Transverse colon (tissue), 4 donors: ENCODE measurements at regions not wholly inside any gene's neighbourhood (a gene's known extent, or its start where the extent isn't known, plus 50 kb on each side); places are given as distances from the start of the nearest gene placed in this dataset.

Source experiments
- DNase-seq: peaks from one replicate; pipeline ENCODE4 v3.0.0-alpha.2; 2019
- H3K27ac ChIP-seq, 4 donors: fragments of 200-600 bp; sonication (generic); 2 replicates each; pipeline ENCODE4 v1.5.1; 2016 to 2018; ENCODE audit warnings: inconsistent platforms in 4 of 4
- H3K27me3 ChIP-seq: fragments of 200-600 bp; sonication (generic); 2 replicates; pipeline ENCODE4 v1.5.1; 2017; ENCODE audit warnings: inconsistent platforms
- H3K36me3 ChIP-seq, 4 donors: fragments of 200-600 bp; sonication (generic); 2 replicates each; pipeline ENCODE4 v1.5.1; 2017 to 2019; ENCODE audit warnings: inconsistent platforms in 4 of 4
- H3K4me1 ChIP-seq, 4 donors: fragments of 200-600 bp; sonication (generic); 2 replicates each; pipeline ENCODE4 v1.5.1; 2017 to 2020; ENCODE audit warnings: inconsistent platforms in 4 of 4
- H3K4me3 ChIP-seq, 4 donors: fragments of 200-600 bp; sonication (generic); 1 replicate in 1 of 4; 2 replicates in 3 of 4; pipeline versions ENCODE4 v1.5.1 to v1.6.1; 2017 to 2019; ENCODE audit warnings: inconsistent platforms in 4 of 4
- H3K9me3 ChIP-seq, 2 donors: fragments of 200-600 bp; sonication (generic); 2 replicates each; pipeline ENCODE4 v1.5.1; 2017 to 2019; ENCODE audit warnings: inconsistent platforms in 2 of 2
- CTCF ChIP-seq, 5 experiments: fragments of 200-600 bp in 3 of 5; fragments of 450-650 bp in 2 of 5; sonication (generic) in 3 of 5; IDR thresholded peaks; 1 replicate in 2 of 5; 2 replicates in 3 of 5; pipeline ENCODE4 v1.5.1; 2016 to 2017; ENCODE audit warnings: antibody characterized with exemption in 5 of 5, inconsistent platforms in 3 of 5, mild to moderate bottlenecking in 2 of 5, moderate library complexity in 1 of 5
- EP300 ChIP-seq: sonication (generic); formaldehyde crosslinking; IDR thresholded peaks from one replicate; pipeline ENCODE4 v1.6.1; 2017; ENCODE audit warnings: antibody characterized with exemption, low read depth
- POLR2A ChIP-seq: fragments of 450-650 bp; IDR thresholded peaks from one replicate; pipeline ENCODE4 v1.6.1; 2016; ENCODE audit warnings: antibody characterized with exemption, mild to moderate bottlenecking, moderate library complexity
- POLR2AphosphoS5 ChIP-seq, 3 donors: sonication (generic); formaldehyde crosslinking; IDR thresholded peaks; one replicate each; pipeline ENCODE4 v1.6.1; 2016; ENCODE audit warnings: antibody characterized with exemption in 3 of 3
- WGBS, 2 donors: methylation state at CpG; one replicate each; pipeline ENCODE4 v1.1.5; 2018; ENCODE audit warnings: low coverage in 1 of 2; 5-methylcytosine and 5-hydroxymethylcytosine counted together
- in situ Hi-C, 4 donors: fragments of 200-750 bp; cut with MboI; loops; one replicate each; pipeline versions ENCODE4 v1.15.0 to v1.15.1; 2017; ENCODE audit warnings: low sequenced_read_pairs in 3 of 4, low pct_ligation_motif_present in 1 of 4, low pct_unique_long_range_greater_than_20kb in 1 of 4
- intact Hi-C: fragments of 100-400 bp; cut with DNase I; formaldehyde crosslinking; loops from one replicate; pipeline ENCODE4 v1.15.1; 2023; ENCODE audit warnings: low total_unique reads

GRCh38 chr6:3644739-3645012 lies 106.8 kb downstream of the PXDC1 start:
- 73 to 84% methylated on average over 6 of the region's 6 CpGs for WGBS, 2 donors
- TF ChIP-seq CTCF (IDR thresholded peaks at IDR 0.05) (no peak), POLR2AphosphoS5 (IDR thresholded peaks at IDR 0.05) (no peak), POLR2A (no peak), EP300 (no peak)
- H3K4me1 ChIP-seq, result no peaks in the 10 kb centered on the region
- no peak overlapping the region for H3K27ac ChIP-seq
- H3K4me3 ChIP-seq, result no peak overlapping the region
- H3K36me3 ChIP-seq, result no peaks in the 10 kb centered on the region
- in situ Hi-C loops, result no loop called here
- H3K9me3 ChIP-seq, result no peaks in the 10 kb centered on the region
- intact Hi-C loops, result no loop called here
- no peak for DNase-seq
- H3K27me3 ChIP-seq, result no peaks in the 10 kb centered on the region

- 82 to 84% methylated on average over 6 to 10 of the region's 10 CpGs for WGBS, 2 donors
- no peaks in the 10 kb centered on the region for H3K4me1 ChIP-seq
- TF ChIP-seq EP300 (no peak), POLR2AphosphoS5 (IDR thresholded peaks at IDR 0.05) (no peak), CTCF (IDR thresholded peaks at IDR 0.05) (no peak), POLR2A (no peak)
- no peak for DNase-seq
- H3K36me3 ChIP-seq, result no peaks in the 10 kb centered on the region
- intact Hi-C loops (no loop called here), in situ Hi-C loops (no loop called here)
- H3K9me3 ChIP-seq, result no peaks in the 10 kb centered on the region
- H3K27ac ChIP-seq, result no peak overlapping the region
- H3K27me3 ChIP-seq, result no peaks in the 10 kb centered on the region
- H3K4me3 ChIP-seq, result no peak overlapping the region
Measured at GRCh38 chr6:3643921-3644738, 107.4 kb downstream of the PXDC1 start.

- DNase-seq, result no peak
- Histone ChIP-seq H3K4me3 (no peak overlapping the region), H3K27me3 (no peaks in the 10 kb centered on the region), H3K36me3 (no peaks in the 10 kb centered on the region), H3K4me1 (no peaks in the 10 kb centered on the region), H3K27ac (no peak overlapping the region), H3K9me3 (no peaks in the 10 kb centered on the region)
- TF ChIP-seq POLR2A (no peak), POLR2AphosphoS5 (IDR thresholded peaks at IDR 0.05) (no peak), CTCF (IDR thresholded peaks at IDR 0.05) (no peak), EP300 (no peak)
- intact Hi-C loops (no loop called here), in situ Hi-C loops (no loop called here)
- WGBS, 2 donors, result 83% methylated on average over 2 of the region's 2 CpGs; no CpG with 5 or more reads in 1 of the 2 donors
Measured at GRCh38 chr6:3640868-3641267, 110.6 kb downstream of the PXDC1 start.

GRCh38 chr6:3638662-3639061 lies 112.9 kb downstream of the PXDC1 start:
- no peaks in the 10 kb centered on the region for H3K27me3 ChIP-seq
- H3K4me3 ChIP-seq, result no peak overlapping the region
- in situ Hi-C loops (no loop called here), intact Hi-C loops (no loop called here)
- H3K9me3 ChIP-seq, result no peaks in the 10 kb centered on the region
- H3K36me3 ChIP-seq, result no peaks in the 10 kb centered on the region
- H3K4me1 ChIP-seq, result no peaks in the 10 kb centered on the region
- no peak for TF ChIP-seq EP300
- no peak for TF ChIP-seq CTCF (IDR thresholded peaks at IDR 0.05)
- TF ChIP-seq POLR2A, result no peak
- TF ChIP-seq POLR2AphosphoS5 (IDR thresholded peaks at IDR 0.05), result no peak
- 68 to 71% methylated on average over 4 of the region's 4 CpGs for WGBS, 2 donors
- no peak for DNase-seq
- H3K27ac ChIP-seq, result no peak overlapping the region
